ENCODE measurements at regions not wholly inside any gene's neighbourhood (a gene's known extent, or its start where the extent isn't known, plus 50 kb on each side); places are given as distances from the start of the nearest gene placed in this dataset.

GRCh38 chr17:20703781-20704180 is 124.3 kb downstream of the CDRT15L2 start:
- TF ChIP-seq, protein P1, sequence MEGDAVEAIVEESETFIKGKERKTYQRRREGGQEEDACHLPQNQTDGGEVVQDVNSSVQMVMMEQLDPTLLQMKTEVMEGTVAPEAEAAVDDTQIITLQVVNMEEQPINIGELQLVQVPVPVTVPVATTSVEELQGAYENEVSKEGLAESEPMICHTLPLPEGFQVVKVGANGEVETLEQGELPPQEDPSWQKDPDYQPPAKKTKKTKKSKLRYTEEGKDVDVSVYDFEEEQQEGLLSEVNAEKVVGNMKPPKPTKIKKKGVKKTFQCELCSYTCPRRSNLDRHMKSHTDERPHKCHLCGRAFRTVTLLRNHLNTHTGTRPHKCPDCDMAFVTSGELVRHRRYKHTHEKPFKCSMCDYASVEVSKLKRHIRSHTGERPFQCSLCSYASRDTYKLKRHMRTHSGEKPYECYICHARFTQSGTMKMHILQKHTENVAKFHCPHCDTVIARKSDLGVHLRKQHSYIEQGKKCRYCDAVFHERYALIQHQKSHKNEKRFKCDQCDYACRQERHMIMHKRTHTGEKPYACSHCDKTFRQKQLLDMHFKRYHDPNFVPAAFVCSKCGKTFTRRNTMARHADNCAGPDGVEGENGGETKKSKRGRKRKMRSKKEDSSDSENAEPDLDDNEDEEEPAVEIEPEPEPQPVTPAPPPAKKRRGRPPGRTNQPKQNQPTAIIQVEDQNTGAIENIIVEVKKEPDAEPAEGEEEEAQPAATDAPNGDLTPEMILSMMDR (conservative IDR thresholded peaks at IDR 0.05; ENCODE audit: low read length) = no peak
- no peak for TF ChIP-seq EZH2phosphoT487 (IDR thresholded peaks at IDR 0.05; ENCODE audit: borderline replicate concordance)

Measured in Loucy (cell line).